GM18502 (cell line): ENCODE measurements at regions not wholly inside any gene's neighbourhood (a gene's known extent, or its start where the extent isn't known, plus 50 kb on each side); places are given as distances from the start of the nearest gene placed in this dataset.
"Not testable (repeated sequence)": the region's sequence is repeated elsewhere in the genome, so short reads cannot be mapped to it uniquely, and the experiment has no call there.

Source experiments
- ATAC-seq: cut with Tn5 transposase; IDR thresholded peaks from one replicate; pipeline ENCODE4 v1.9.1; 2021; ENCODE audit warnings: mild to moderate bottlenecking; ENCODE audit not compliant: unreplicated experiment, poor library complexity

DNA sequence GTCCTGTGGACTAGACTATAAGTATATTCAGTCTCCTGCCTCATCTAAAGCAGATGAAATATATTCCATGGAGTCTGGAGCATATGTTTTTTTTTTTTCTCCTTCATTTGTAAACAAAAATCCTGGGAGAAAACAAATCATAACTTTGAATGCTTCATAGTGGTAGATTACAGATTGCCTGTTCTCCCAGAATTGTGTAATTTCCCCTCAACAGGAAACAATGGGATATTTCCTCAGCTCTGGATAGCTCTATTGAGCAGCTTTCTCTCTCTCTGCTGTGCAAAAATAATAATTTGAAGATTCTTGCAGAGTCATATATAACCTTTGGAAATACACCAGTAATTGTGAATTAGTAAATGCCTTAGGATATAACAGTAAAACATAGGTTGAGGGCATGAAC is 1406.6 kb upstream of the ACVR2A start:
- no peak for ATAC-seq

DNA sequence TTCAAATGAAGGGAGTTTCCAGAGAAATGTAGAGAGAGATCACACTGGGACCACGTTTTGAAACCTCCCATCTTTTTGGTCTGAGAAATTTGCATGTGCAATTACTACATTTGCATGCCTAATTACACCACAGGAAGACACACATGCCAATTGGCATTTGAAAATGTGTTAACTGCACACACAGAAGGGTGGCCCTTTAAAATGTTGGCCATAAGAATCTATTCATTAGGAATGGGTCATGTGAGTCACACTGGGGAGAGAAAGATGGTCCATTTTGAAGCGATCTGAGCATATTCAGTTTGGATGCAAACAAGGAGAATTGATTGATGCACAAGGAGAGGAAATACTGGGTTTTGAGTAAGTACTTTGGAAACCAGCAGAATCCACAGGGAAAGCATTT is 1407.1 kb upstream of the ACVR2A start:
- ATAC-seq: no peak

DNA sequence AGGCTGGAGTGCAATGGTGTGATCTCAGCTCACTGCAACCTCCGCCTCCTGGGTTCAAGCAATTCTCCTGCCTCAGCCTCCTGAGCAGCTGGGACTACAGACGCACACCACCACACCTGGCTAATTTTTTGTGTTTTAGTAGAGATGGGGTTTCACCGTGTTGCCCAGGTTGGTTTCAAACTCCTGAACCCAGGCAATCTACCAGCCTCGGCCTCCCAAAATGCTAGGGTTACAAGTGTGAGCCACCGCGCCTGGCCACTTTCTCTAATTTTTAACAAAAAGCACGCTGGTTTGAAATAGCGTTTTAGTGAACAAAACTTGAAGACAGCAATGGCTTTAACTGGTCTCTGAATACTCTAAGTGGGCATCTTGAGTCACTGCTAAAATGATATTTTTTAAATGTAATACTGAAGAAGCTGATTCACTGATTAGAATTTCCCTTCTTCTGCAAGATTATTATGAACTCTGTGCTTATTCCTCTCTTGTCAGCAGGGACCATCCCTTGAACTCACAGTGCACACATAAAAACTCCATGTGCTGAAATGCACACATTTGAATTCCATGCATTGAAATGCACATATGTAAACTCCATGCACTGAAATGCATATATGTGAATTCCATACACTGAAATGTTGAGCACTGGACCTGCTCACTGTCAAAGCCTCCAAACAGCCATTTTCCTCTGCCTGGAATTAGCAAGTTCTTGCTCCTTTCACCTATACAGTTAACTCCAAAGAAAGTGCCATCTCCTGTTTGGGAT is 1411.5 kb upstream of the ACVR2A start:
- no peak for ATAC-seq

- ATAC-seq: no peak
Measured at GRCh38 chr2:146429366-146429765, 1415.5 kb upstream of the ACVR2A start.

DNA sequence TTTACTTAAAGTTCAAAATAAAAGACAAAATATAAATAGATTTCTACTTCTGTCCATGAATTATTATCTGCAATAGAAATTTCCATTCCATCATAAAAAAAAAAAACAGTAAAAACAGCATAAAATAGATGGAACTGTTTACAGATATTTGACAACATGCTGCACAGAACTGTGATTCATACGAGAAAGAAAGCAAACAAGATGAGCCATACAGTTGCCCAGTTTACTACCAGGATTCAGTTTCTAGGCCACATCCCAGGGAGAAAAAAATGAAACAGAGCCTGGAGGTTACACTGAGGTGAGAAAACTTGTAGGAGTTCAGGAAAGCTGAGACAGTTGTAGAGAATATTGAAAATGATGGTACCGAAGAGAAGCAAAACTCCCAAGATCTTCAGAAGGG is 1426.9 kb upstream of the ACVR2A start:
- no peak for ATAC-seq

- ATAC-seq: no peak
Measured at GRCh38 chr2:146415291-146415690, 1429.5 kb upstream of the ACVR2A start.

- no peak for ATAC-seq
Measured at GRCh38 chr2:146414456-146414855, 1430.4 kb upstream of the ACVR2A start.

DNA sequence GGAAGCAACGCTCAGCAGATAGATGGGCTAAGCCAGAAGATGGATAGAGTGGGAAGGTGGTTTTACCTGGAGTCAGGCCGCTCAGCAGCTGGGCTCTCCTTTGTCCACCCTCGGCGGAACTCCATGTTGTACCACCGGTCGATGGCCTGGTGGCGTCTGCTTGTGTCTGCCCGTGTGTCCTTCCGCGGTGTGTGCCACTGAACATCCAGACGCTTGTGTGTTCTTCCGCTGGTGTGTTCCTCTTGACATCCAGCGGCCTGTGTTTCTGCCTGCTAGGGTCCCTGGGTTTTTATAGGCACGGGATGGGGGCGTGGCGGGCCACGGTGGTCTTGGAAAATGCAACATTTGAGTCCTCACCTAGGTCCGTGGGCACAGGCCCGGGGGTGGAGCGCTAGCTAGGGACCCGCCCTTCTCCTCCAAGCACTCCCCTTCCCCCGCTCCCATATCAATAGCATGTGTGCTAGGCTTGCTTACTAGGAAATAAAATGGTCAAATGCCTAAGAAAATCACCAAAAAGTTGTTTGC is 1431.7 kb upstream of the ACVR2A start:
- ATAC-seq: no peak

DNA sequence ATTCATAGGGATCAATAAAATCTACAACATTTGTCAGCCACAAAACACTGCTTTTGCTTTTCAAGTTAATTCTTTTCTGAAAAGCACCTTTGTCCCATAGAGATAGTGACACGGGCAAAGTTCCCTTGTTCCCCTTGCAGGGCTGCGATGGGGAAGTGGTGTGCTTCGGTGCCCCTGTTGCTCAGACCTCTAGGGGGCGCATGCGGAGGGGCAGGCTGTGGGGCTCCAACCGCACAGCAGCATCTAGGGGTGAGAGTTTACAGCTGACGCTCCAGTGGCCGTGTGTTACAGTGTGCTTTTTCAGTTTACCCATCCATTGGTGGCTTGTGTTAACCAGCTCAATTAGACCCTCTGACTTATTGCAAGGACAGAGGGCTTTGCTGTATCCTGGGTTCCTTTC is 1432.2 kb upstream of the ACVR2A start:
- ATAC-seq: no peak

DNA sequence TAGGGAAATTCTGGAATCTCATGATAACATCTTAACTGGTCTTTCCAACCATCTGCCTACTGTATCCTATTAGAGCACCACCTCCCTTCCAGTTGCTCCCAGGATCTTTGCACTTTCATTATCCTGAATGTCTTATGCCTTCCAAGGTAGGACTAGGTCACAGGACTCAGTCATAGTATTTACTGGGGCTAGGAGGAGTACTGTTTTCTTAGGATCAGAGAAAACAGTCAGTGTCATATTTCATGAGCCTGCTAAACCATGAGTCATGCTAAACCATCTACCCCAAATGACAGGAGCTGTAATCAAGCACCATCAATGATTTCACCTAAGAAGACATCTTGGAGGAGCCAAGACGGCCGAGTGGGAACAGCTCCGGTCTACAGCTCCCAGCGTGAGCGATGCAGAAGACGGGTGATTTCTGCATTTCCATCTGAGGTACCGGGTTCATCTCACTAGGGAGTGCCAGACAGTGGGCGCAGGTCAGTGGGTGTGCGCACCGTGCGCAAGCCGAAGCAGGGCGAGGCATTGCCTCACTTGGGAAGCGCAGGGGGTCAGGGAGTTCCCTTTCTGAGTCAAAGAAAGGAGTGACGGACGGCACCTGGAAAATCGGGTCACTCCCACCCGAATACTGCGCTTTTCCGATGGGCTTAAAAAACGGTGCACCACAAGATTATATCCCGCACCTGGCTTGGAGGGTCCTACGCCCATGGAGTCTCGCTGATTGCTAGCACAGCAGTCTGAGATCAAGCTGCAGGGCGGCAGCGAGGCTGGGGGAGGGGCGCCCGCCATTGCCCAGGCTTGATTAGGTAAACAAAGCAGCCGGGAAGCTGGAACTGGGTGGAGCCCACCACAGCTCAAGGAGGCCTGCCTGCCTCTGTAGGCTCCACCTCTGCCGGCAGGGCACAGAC is 1439.2 kb upstream of the ACVR2A start:
- ATAC-seq: not testable (repeated sequence)

GRCh38 chr2:146403546-146404160 is 1441.2 kb upstream of the ACVR2A start:
- not testable (repeated sequence) for ATAC-seq

GRCh38 chr2:146392631-146393030 is 1452.2 kb upstream of the ACVR2A start:
- no peak for ATAC-seq

DNA sequence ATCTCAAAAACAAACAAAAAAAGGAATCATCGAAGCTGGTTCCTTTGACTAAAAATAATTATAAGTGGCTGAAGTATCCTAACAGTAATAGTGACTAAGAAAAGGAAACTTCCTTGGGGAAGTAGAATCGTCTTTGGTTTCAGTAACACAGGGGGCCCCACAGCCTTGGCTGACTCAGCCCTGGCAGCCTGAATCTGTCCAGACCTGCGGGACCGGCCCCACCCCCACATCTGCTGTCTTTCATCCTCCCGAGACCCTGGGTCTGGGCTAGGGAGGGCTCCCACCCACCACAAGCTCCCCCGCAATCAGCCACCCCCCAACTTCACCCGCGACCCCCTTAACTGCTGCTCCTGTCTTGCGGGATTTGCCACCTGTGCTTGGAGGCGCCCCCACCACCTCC is 1452.6 kb upstream of the ACVR2A start:
- ATAC-seq: no peak

DNA sequence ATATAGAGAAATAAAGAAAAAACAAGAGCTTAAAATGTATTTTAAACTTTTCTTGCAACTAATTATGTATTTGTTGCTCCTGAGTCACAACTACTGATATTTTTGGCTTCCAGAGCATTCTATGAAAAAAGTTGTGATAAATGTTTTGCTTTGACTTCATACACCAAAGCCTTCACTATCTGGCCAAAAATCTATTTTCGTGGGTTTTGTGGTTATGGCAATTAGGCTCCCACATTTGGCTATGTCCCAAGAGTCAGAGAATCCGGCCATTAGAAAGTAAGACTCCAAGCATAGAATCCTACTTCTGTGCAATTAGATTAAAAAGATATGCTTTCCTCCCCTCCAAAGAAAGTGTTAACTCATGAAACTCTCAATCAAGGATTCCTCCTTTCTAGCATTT is 1456.1 kb upstream of the ACVR2A start:
- no peak for ATAC-seq

DNA sequence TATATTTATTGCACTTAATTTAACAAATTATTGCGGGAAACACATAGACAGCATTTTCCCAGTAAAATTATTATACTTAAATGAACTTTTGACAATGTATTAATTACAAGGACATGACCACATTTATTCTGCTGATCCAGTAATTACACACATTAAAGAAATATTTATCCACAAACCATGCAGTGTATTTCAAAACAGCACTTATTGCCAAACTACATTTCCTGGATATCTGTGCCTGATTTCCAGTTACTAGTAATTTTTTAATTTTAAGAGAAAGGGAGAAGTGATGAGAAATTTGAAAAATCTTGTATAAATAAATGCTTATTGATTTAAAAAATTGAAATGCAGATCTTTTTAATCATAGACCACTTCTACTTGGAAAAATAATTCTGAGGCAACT is 1458.7 kb upstream of the ACVR2A start:
- no peak for ATAC-seq

GRCh38 chr2:146385031-146385430 is 1459.8 kb upstream of the ACVR2A start:
- ATAC-seq: peak; percentile 66

DNA sequence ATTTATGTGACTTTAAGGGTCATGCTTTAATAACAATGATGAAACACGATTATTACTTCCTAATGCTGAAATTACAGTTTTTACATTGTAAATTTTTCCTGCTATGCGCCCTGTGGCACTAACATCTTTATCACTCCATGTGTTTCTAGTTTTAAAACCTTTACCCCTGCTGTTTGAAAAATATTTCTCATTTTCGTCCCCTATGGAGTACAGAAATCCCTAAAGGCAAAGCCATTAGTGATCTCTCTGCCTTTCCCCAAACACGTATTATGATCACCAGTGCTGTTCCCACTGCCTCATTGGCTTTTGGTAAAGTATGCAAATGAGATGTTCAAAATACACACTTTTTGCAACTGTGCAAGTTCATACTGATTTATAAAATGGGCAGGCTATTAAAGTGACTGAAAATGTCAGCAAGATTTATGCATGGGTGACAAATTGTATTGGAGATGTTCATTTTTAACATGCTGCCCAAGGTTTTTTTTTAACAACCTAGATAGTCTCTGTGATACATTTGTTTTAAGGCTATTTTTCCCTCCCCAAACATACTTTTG is 1468.2 kb upstream of the ACVR2A start:
- no peak for ATAC-seq

DNA sequence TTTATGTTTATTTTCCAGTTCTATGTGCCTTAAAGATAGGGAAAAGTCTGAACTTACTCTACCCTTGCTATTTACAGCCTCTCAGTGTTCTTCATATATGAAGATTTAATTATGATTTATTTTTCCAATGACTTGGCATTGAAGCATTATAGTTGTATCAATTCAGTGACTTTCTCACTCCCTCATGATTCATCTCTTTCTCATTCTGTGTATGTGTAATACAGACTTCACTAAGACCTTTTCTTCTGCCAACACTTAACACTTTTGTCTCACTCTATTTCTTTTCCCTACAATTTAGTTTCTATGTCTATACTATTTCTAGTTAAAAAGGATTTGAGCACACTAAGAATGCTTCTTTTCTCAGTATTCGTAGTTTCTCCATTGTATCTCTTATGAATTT is 1470.3 kb upstream of the ACVR2A start:
- ATAC-seq: no peak

DNA sequence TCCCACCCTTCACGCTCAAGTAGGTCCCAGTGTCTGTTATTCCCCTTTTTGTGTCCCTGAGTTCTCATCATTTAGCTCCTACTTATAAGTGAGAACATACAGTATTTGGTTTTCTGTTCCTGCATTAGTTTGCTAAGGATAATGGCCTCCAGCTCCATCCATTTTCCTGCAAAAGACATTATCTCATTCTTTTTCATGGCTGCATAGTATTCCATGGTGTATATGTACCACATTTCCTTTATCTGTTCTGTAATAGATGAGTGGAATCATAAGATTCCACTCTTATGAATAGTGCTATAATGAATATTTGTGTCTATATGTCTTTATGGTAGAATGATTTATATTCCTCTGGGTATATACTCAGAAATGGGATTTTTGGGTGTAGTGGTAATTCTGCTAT is 1473.5 kb upstream of the ACVR2A start:
- not testable (repeated sequence) for ATAC-seq

DNA sequence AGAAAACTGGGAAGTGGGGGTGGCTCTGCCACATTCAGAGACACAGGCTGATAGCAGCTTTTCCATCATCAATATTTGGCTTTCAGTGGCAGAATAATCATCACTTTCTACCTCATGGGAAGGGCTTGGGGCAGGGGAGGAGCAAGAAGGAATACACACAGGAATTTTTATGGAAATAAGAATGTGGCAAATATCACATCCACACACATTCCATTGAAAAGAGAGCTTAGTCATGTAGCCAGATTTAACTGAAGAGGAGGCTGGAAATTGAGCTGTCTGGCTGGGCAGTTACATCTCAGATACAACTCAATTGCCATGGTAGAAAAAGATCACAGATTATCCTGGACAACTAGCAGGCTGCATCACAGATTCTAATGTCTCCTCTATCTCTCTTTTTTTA is 1474.0 kb upstream of the ACVR2A start:
- no peak for ATAC-seq

DNA sequence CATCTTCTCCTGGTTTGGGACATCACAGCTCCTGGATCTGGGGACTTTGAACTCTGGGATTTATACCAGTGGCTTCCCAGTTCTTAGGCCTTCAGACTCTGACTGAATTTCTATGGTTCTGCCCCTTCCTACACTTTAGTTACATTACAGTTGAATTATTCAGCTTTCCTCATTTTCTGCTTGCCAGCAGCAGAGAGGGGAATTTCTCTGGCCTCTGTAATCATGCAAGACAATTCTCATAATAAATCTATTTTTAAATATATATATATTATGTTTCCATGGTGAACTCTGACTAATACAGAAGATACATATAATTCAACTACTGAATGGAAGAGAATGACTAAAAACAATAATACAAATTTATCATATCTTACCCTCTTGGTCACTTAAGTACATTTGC is 1478.6 kb upstream of the ACVR2A start:
- ATAC-seq: no peak
